ENCODE measurements at regions not wholly inside any gene's neighbourhood (a gene's known extent, or its start where the extent isn't known, plus 50 kb on each side); places are given as distances from the start of the nearest gene placed in this dataset.
"Not testable (repeated sequence)": the region's sequence is repeated elsewhere in the genome, so short reads cannot be mapped to it uniquely, and the experiment has no call there.

GRCh38 chr4:3625286-3625875 is 93.2 kb upstream of the LRPAP1 start:
- TF ChIP-seq MYC, CTCF, MAX (IDR thresholded peaks at IDR 0.05; ENCODE audit: low read depth, low read length): not testable (repeated sequence)
